Parathyroid adenoma (tissue), 2 donors: ENCODE measurements at regions not wholly inside any gene's neighbourhood (a gene's known extent, or its start where the extent isn't known, plus 50 kb on each side); places are given as distances from the start of the nearest gene placed in this dataset.

ENCODE experiments used
- H2AFZ ChIP-seq: fragments of 300-600 bp; sonication (generic); one replicate; pipeline ENCODE4 v1.7.0; 2017; ENCODE audit warnings: antibody characterized with exemption, mild to moderate bottlenecking
- H3K27ac ChIP-seq: fragments of 300-600 bp; sonication (generic); one replicate; pipeline ENCODE4 v1.7.0; 2017
- H3K27me3 ChIP-seq: fragments of 300-600 bp; sonication (generic); one replicate; pipeline ENCODE4 v1.7.0; 2017; ENCODE audit warnings: low read length; ENCODE audit not compliant: control insufficient read depth, insufficient read depth
- H3K36me3 ChIP-seq: fragments of 300-600 bp; sonication (generic); one replicate; pipeline ENCODE4 v1.7.0; 2017; ENCODE audit warnings: low read length; ENCODE audit not compliant: control insufficient read depth, insufficient read depth
- H3K4me1 ChIP-seq: fragments of 300-600 bp; sonication (generic); one replicate; pipeline ENCODE4 v1.7.0; 2017; ENCODE audit warnings: control low read depth
- H3K4me2 ChIP-seq: fragments of 300-600 bp; sonication (generic); one replicate; pipeline ENCODE4 v1.7.0; 2017; ENCODE audit warnings: low read length
- H3K4me3 ChIP-seq: fragments of 300-600 bp; sonication (generic); one replicate; pipeline ENCODE4 v1.7.0; 2017; ENCODE audit warnings: low read depth, low read length
- H3K79me2 ChIP-seq: fragments of 300-600 bp; sonication (generic); one replicate; pipeline ENCODE4 v1.7.0; 2017; ENCODE audit warnings: control low read depth
- H3K9ac ChIP-seq: fragments of 300-600 bp; sonication (generic); one replicate; pipeline ENCODE4 v1.7.0; 2017; ENCODE audit warnings: mild to moderate bottlenecking
- H3K9me3 ChIP-seq: fragments of 300-600 bp; sonication (generic); one replicate; pipeline ENCODE4 v1.7.0; 2017; ENCODE audit warnings: low read length; ENCODE audit not compliant: control insufficient read depth
- CTCF ChIP-seq: fragments of 300-600 bp; sonication (generic); IDR thresholded peaks from one replicate; pipeline ENCODE4 v1.7.0; 2017; ENCODE audit warnings: antibody characterized with exemption, mild to moderate bottlenecking
- donor health status: primary hyperparathyroidism.

GRCh38 chr18:4639628-4640310, 184.7 kb upstream of the DLGAP1 start:
- Histone ChIP-seq H2AFZ (no peak overlapping the region), H3K79me2 (no peaks in the 10 kb centered on the region), H3K9ac (no peak overlapping the region), H3K9me3 (no peaks in the 10 kb centered on the region), H3K27ac (no peak overlapping the region), H3K27me3 (no peaks in the 10 kb centered on the region), H3K4me3 (no peak overlapping the region), H3K4me2 (no peak overlapping the region), H3K36me3 (no peaks in the 10 kb centered on the region), H3K4me1 (no peaks in the 10 kb centered on the region)
- no peak for TF ChIP-seq CTCF

- Histone ChIP-seq H3K9me3 (no peaks in the 10 kb centered on the region), H3K27me3 (no peaks in the 10 kb centered on the region), H3K27ac (no peak overlapping the region), H3K79me2 (no peaks in the 10 kb centered on the region), H3K4me2 (no peak overlapping the region), H3K9ac (no peak overlapping the region), H3K36me3 (no peaks in the 10 kb centered on the region), H2AFZ (no peak overlapping the region), H3K4me3 (no peak overlapping the region), H3K4me1 (no peaks in the 10 kb centered on the region)
- TF ChIP-seq CTCF, result no peak
These were observed 183.6 kb upstream of the DLGAP1 start for GRCh38 chr18:4638680-4639079.

GRCh38 chr18:4637876-4638275, 182.8 kb upstream of the DLGAP1 start:
- no peaks in the 10 kb centered on the region for H3K36me3 ChIP-seq
- H3K9me3 ChIP-seq, result no peaks in the 10 kb centered on the region
- no peak overlapping the region for H3K4me2 ChIP-seq
- H3K9ac ChIP-seq, result no peak overlapping the region
- H3K27ac ChIP-seq, result no peak overlapping the region
- H3K27me3 ChIP-seq, result no peaks in the 10 kb centered on the region
- H3K4me1 ChIP-seq, result no peaks in the 10 kb centered on the region
- TF ChIP-seq CTCF, result no peak
- no peak overlapping the region for H2AFZ ChIP-seq
- H3K4me3 ChIP-seq, result no peak overlapping the region
- no peaks in the 10 kb centered on the region for H3K79me2 ChIP-seq

GRCh38 chr18:4636967-4637366, 181.9 kb upstream of the DLGAP1 start:
- Histone ChIP-seq H2AFZ (no peak overlapping the region), H3K4me1 (no peaks in the 10 kb centered on the region), H3K4me3 (no peak overlapping the region), H3K9ac (no peak overlapping the region), H3K4me2 (no peak overlapping the region), H3K9me3 (no peaks in the 10 kb centered on the region), H3K36me3 (no peaks in the 10 kb centered on the region), H3K79me2 (no peaks in the 10 kb centered on the region), H3K27me3 (no peaks in the 10 kb centered on the region), H3K27ac (no peak overlapping the region)
- no peak for TF ChIP-seq CTCF

- Histone ChIP-seq H3K36me3 (no peaks in the 10 kb centered on the region), H3K4me1 (no peaks in the 10 kb centered on the region), H3K4me3 (no peak overlapping the region), H3K79me2 (no peaks in the 10 kb centered on the region), H3K27me3 (no peaks in the 10 kb centered on the region), H2AFZ (no peak overlapping the region), H3K27ac (no peak overlapping the region), H3K9ac (no peak overlapping the region), H3K4me2 (no peak overlapping the region), H3K9me3 (no peaks in the 10 kb centered on the region)
- TF ChIP-seq CTCF, result no peak
These were observed 176.1 kb upstream of the DLGAP1 start for GRCh38 chr18:4631239-4631638.
